Testis (tissue), 2 donors: ENCODE measurements at regions not wholly inside any gene's neighbourhood (a gene's known extent, or its start where the extent isn't known, plus 50 kb on each side); places are given as distances from the start of the nearest gene placed in this dataset.

Experiments
- DNase-seq: peaks from one replicate; pipeline ENCODE4 v3.0.0-alpha.2; 2019
- H3K27ac ChIP-seq, 2 donors: fragments of 200-600 bp; sonication (generic); one replicate each; pipeline ENCODE4 v1.5.1; 2019
- H3K27me3 ChIP-seq: fragments of 200-600 bp; sonication (generic); one replicate; pipeline ENCODE4 v1.5.1; 2019
- H3K36me3 ChIP-seq: fragments of 200-600 bp; sonication (generic); one replicate; pipeline ENCODE4 v1.5.1; 2017; ENCODE audit warnings: low read depth; ENCODE audit errors: missing control alignments
- H3K4me1 ChIP-seq: fragments of 200-600 bp; sonication (generic); one replicate; pipeline ENCODE4 v1.5.1; 2019
- H3K4me3 ChIP-seq, 2 donors: fragments of 200-600 bp; sonication (generic); one replicate each; pipeline ENCODE4 v1.5.1; 2017 to 2019
- H3K9me3 ChIP-seq: fragments of 200-600 bp; sonication (generic); one replicate; pipeline ENCODE4 v1.5.1; 2017
- POLR2A ChIP-seq: fragments of 450-650 bp; IDR thresholded peaks from one replicate; pipeline ENCODE4 v1.6.1; 2017; ENCODE audit warnings: antibody characterized with exemption, mild to moderate bottlenecking, moderate library complexity
- WGBS, 2 donors: methylation state at CpG; one replicate each; pipeline ENCODE4 v1.1.5; 2018; 5-methylcytosine and 5-hydroxymethylcytosine counted together
- intact Hi-C: fragments of 100-400 bp; cut with DNase I; formaldehyde crosslinking; loops from one replicate; pipeline ENCODE4 v1.15.1; 2023; ENCODE audit warnings: low total_unique reads
- TF ChIP-seq, protein P1 (sequence below), 3 experiments: fragments of 450-650 bp in 2 of 3; fragments of 200-600 bp in 1 of 3; sonication (generic) in 1 of 3; IDR thresholded peaks; one replicate each; pipeline ENCODE4 v1.5.1; 2016 to 2019; ENCODE audit warnings: antibody characterized with exemption in 3 of 3, mild to moderate bottlenecking in 2 of 3, moderate library complexity in 1 of 3

DNA sequence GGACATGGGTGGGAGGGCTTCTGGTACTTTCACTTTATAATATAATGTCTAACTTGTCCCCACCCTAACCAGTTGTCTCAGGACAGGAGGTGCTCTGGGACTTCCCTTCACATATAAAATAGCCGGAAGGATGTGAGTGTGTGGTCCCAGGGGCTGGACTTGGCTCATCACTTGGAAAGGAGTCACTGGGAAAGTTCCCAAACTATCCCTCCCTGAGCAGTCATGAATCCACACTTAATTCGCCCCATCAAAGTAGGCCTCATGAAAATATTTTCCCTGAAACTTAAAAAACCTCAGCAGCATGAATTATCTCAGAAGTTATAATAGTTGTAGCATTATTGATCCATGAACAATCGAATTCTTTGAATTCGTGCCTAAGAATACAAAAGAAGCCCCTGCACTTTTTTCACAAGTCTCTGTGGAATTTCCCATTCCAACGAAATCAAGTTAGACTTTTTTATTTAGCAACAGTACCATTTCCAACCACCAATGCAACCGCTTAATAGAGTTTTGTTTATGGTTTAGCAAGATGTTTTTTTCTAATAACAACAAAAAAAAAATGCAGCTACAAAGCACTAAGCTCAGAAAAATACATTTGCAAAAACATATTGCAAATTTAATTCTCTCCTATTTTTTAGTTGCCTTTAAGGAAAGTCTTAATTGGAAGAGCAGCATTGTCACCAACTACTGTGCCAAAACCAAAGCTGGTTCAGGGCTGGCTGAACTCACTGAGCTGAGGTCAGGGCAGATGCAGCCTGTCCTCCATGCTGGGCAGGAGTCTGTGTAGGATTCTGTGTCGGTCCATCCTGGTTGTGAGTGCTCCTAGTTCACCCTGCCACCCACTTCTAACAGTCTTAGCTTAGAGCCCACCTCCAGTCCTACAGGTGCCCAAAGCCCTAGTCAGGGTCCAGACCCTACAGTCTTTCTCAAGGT lies 68.8 kb upstream of the SPTBN1 start:
- Histone ChIP-seq H3K4me3 (no peak overlapping the region), H3K4me1 (peaks cover 16% of the 10 kb centered on the region), H3K36me3 (no peaks in the 10 kb centered on the region), H3K27me3 (no peaks in the 10 kb centered on the region), H3K27ac (peak overlapping the region in 1 of 2 donors; percentile 71), H3K9me3 (no peaks in the 10 kb centered on the region)
- no peak for TF ChIP-seq POLR2A
- TF ChIP-seq, protein P1, sequence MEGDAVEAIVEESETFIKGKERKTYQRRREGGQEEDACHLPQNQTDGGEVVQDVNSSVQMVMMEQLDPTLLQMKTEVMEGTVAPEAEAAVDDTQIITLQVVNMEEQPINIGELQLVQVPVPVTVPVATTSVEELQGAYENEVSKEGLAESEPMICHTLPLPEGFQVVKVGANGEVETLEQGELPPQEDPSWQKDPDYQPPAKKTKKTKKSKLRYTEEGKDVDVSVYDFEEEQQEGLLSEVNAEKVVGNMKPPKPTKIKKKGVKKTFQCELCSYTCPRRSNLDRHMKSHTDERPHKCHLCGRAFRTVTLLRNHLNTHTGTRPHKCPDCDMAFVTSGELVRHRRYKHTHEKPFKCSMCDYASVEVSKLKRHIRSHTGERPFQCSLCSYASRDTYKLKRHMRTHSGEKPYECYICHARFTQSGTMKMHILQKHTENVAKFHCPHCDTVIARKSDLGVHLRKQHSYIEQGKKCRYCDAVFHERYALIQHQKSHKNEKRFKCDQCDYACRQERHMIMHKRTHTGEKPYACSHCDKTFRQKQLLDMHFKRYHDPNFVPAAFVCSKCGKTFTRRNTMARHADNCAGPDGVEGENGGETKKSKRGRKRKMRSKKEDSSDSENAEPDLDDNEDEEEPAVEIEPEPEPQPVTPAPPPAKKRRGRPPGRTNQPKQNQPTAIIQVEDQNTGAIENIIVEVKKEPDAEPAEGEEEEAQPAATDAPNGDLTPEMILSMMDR (IDR thresholded peaks at IDR 0.05), result peak in 2 of 3 experiments; percentile 3 to 22
- WGBS, 2 donors, result 45 to 48% methylated on average over 7 of the region's 7 CpGs
- peak; percentile 35 for DNase-seq
- intact Hi-C loops, result no loop called here

DNA sequence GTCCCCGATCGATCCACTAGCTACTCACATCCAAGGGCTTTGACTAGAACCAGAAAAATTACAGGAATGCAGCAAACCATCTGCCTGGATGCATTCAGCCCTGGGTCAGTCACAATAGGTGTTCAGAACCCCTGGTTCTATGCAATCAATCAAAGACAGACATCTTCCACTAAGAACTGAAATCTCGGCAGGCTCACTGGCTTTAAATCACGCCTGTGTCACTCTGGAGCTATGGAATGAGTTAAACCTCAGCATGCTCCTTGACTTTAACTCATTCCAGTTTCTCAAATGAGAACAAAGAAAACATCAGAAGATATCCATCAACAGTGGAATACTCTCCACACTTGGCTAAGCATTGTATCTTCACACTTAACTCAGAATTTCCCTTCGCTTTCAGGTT lies 68.1 kb upstream of the SPTBN1 start:
- H3K27me3 ChIP-seq, result no peaks in the 10 kb centered on the region

DNA sequence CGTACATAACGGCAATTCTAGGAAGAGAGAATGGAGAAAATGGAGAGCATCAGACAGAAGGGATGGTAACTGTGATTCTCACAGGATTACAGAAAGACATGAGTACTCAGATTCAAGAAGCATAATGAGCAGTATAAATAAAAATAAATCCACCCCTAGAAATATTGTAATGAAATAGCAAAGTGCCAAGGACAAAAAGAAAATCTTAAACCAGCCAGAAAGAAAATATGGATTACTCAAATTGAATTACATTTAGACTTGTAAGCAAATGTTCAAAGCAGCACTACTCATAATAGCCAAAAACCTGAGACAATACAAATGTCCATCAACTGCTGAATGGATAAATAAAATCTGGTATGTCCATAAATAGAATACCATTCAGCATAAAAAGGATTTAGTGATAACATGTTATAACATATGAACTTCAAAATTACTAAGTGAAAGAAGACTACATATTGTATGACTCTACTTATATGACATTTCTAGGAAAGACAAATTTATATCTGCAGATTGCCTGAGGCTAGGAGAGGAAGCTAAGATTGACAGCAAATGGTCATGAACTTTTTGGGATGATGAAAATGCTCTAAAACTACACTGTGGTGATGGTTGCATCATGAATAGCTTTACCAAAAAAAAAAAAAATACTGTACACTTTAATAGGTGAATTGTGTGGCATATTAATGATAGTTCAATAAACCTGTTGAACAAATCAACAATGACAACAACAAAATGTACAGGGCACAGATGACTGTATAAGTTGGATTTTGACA lies 63.4 kb upstream of the SPTBN1 start:
- TF ChIP-seq, protein P1 (IDR thresholded peaks at IDR 0.05), result no peak
- TF ChIP-seq POLR2A, result no peak
- DNase-seq, result no peak
- H3K9me3 ChIP-seq, result no peaks in the 10 kb centered on the region

More for the DNA sequence above, 68.1 kb upstream of the SPTBN1 start:
- no peak for DNase-seq
- Histone ChIP-seq H3K4me3 (no peak overlapping the region), H3K9me3 (no peaks in the 10 kb centered on the region), H3K4me1 (peaks cover 16% of the 10 kb centered on the region), H3K36me3 (no peaks in the 10 kb centered on the region), H3K27ac (peak overlapping the region in 1 of 2 donors; percentile 71)
- intact Hi-C loops, result no loop called here
- TF ChIP-seq POLR2A, result no peak
- TF ChIP-seq, protein P1 (IDR thresholded peaks at IDR 0.05), result no peak
- WGBS, 2 donors, result 80 to 84% methylated on average over 5 of the region's 5 CpGs

DNA sequence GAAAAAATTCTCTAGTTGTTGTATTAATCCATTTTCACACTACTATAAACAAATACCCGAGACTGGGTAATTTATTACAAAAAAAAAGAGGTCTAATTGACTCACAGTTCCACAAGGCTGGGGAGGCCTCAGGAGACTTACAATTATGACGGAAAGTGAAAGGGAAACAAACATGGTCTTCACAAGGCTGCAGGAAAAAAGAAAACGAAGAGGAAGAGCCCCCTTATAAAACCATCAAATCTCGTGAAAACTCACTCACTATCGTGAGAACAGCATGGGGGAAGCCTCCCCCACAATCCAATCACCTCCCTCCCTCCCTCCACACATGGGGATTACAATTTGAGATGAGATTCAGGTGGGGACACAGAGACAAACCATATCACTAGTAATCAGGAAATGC lies 61.7 kb upstream of the SPTBN1 start:
- DNase-seq, result no peak
- 61 to 64% methylated on average over 5 of the region's 5 CpGs for WGBS, 2 donors
- Histone ChIP-seq H3K27me3 (no peaks in the 10 kb centered on the region), H3K9me3 (no peaks in the 10 kb centered on the region), H3K4me1 (no peaks in the 10 kb centered on the region), H3K4me3 (no peak overlapping the region), H3K27ac (no peak overlapping the region), H3K36me3 (no peaks in the 10 kb centered on the region)
- intact Hi-C loops, result no loop called here
- TF ChIP-seq, protein P1 (IDR thresholded peaks at IDR 0.05), result no peak
- no peak for TF ChIP-seq POLR2A

More for the DNA sequence above, 63.4 kb upstream of the SPTBN1 start:
- WGBS, 2 donors, result 96 to 100% methylated on average over 2 of the region's 2 CpGs
- intact Hi-C loops, result no loop called here
- Histone ChIP-seq H3K27ac (no peak overlapping the region), H3K36me3 (no peaks in the 10 kb centered on the region), H3K4me3 (no peak overlapping the region), H3K4me1 (peaks cover 6% of the 10 kb centered on the region), H3K27me3 (no peaks in the 10 kb centered on the region)
